GM21360 (cell line): ENCODE measurements at regions not wholly inside any gene's neighbourhood (a gene's known extent, or its start where the extent isn't known, plus 50 kb on each side); places are given as distances from the start of the nearest gene placed in this dataset.

Source experiments
- ATAC-seq: cut with Tn5 transposase; IDR thresholded peaks from one replicate; pipeline ENCODE4 v1.9.1; 2021; ENCODE audit warnings: mild to moderate bottlenecking, moderate library complexity; ENCODE audit not compliant: unreplicated experiment

GRCh38 chr3:31002730-31003129 is 108.3 kb upstream of the GADL1 start:
- ATAC-seq = peak; percentile 65

DNA sequence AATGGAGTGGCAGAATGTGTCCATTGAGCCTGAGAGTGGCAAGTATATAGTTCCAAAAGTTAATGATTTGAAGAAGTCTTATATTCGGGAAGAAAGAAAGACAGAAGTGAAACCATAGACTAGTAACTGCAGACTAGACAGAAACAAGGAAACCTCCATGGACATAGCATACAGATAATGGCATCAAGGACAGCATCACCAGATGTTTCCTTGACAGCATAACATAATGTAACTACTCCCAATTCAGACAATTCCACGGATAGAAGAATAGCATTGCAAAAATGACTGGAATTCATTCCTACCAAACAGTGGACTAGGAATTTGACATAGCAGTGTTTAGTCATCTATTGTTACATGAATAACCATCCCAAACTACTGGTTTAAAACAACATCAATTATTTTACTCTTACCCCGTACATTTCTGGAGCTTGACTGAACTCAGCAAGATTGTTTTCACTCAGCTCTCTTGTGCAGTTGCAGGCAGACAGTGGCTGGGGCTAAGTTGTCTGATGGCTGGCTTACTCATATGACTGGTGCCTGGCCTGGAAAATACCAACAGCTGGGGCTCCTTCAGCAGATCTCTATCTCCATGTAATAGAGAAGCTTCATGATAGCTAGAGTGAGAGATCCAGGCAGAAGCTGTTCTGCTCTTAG is 109.7 kb upstream of the GADL1 start:
- no peak for ATAC-seq

DNA sequence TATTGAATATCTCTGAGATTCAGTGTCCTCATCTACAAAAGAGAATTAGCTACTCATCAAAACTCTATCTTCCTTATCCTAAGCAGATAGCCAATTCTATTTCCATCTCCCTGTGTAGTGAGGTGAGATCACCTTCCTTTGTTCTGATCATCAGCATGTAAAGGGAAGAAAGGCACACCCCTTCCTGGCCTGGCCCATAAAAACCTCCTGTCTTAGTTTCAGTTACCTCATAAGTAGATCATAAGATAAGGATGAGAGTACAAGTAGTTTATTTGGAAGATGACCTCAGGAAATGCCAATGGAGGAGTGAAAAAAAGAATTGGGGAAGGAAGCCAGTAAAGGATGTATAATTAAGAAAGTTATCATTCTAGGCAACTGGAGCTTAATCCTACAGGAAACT is 114.5 kb upstream of the GADL1 start:
- no peak for ATAC-seq

DNA sequence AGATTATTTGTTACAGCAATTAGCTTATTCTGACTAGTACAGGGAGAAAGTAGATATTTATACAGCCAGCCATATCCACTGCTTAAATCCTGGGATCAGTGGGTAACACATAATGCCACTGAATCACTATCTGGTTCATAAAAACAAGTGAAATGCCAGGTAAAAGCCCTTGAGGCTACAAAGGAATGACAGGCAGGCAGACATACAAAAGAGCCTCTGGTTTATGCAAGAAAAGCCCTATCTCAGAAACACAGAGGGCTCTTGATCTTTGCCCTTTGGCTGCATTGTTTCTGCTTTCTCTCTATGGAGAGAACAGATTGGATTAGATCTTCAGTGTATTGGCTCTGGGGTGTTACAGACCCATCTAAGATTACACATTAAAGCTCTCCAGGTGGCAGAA is 115.4 kb upstream of the GADL1 start:
- ATAC-seq = no peak

GRCh38 chr3:31010491-31010890 is 116.0 kb upstream of the GADL1 start:
- no peak for ATAC-seq

DNA sequence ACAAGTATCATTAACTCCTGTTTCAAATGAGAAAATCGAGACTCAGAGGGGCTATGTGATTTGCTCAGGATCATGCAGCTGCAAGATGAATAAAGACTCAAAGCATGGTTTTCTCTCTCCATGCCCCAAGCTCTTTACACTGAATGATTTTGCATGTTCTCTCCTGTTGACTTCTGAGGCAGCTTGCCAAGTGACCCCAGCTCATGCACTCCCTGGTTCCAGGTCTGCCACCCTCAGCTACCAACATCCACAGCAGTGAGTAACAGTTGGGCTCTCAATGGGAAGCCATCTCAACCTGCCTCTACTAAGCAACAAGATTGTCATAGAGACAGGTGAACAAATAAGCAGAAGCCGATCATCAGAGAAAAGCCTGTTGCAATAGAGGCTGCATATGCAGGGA is 116.9 kb upstream of the GADL1 start:
- no peak for ATAC-seq

GRCh38 chr3:31013090-31013489 is 118.6 kb upstream of the GADL1 start:
- ATAC-seq = no peak

- no peak for ATAC-seq
These were observed 119.4 kb upstream of the GADL1 start for GRCh38 chr3:31013843-31014242.

GRCh38 chr3:31014317-31015040 is 120.0 kb upstream of the GADL1 start:
- no peak for ATAC-seq

- no peak for ATAC-seq
These were observed 121.7 kb upstream of the GADL1 start for GRCh38 chr3:31016196-31016595.

- no peak for ATAC-seq
These were observed 128.3 kb upstream of the GADL1 start for GRCh38 chr3:31022716-31023115.

DNA sequence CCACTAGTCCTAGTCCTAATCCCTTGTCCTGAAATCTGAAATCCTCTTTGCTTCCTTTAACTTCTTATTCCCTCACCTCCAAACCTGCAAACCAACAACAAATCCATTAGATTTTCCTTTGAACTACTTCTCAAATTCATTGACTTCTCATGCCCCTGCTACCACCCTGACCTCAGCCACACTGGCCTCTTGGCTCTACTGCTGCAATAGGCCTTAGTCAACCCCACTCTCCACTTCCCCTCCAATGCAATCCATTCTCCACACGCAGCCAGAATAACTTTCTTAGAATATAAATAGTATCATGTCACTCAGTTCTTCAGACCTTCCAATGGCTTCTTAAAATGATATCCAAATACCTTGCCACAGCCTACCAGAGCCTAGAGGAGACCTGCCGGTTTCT is 131.1 kb upstream of the GADL1 start:
- ATAC-seq = no peak

DNA sequence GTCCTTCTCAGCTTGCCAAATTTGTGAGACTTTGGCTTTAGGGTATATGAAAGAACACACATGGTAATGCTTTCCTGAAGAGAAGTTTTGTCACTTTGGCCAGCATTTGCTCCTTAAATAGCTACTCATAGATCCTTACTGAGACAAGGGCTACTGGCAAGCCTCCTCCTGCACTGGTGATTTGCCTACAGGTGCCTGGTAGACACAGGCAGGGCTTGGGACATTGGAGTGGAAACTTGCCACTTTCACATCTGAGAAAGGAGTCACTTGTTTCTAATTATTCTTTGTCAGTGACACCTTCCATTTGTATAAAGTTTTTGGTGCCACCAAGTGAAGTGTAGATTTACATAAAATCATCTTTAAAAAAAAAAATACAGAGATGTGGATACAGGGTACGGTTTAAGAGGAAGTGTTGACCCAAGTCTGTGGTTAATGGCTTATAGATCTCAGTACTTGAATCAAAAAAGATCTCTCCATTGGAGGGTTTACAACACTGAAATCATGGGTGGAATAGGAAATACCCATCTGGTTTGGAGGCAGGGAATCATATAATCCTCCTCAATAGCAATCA is 132.8 kb upstream of the GADL1 start:
- ATAC-seq = no peak

GRCh38 chr3:31027914-31028313 is 133.5 kb upstream of the GADL1 start:
- ATAC-seq = no peak

DNA sequence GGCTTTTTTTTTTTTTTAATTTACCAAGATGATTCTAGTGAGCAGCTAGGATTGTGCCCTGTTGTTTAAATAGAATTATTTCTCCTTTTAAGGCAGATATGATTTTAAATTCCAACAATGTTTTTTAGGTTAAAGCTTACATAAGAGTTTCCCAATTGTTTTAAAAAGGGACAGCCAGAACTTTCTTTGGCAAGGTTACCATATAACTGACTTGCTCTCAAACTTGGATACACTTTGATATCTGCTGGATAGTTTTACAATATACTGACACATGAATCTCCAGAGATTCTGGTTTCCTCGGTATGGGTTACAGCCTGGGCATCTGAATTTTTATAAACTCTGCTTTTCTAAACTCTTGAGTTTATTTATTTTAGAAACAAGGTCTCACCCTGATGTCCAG is 134.3 kb upstream of the GADL1 start:
- ATAC-seq = no peak

DNA sequence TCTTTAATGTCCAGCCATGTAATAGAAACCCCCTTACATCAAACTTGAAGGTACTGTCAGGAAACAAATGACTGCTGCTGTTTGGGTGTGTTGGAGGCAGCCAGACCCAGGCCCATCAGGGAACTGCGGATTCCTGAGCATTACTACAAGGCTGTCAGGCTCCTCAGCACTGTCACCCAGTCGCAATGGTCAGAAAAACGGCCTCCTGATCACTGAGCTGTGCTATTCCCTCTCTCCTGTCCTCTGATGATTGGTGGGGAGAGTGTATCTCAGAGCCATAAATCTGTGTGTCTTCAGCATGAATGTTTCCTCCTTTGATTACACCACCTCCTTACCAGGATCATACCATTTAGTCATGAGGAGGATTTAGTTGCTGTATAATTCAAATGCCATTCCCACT is 135.2 kb upstream of the GADL1 start:
- ATAC-seq = no peak

GRCh38 chr3:31035681-31036080 is 141.2 kb upstream of the GADL1 start:
- ATAC-seq = no peak

- no peak for ATAC-seq
These were observed 143.8 kb upstream of the GADL1 start for GRCh38 chr3:31038086-31038739.

DNA sequence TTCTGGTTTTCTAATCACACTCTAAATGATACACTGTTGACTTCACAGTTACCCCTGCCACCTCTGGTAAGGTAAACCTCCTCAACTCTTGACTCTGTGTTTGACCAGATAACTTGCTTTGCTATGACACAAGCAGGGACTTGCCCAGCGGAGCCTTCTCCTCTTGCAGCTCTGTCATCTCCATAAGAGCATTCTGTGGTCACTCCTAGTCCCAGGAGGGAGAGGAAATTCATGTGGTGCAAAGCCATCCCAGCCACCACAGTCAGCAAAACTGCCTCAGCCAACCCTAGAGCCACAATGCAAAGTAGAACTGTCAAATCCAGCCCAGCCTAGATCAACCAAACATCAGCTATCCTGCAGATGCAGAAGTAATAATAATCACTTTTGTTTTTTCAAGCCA is 144.7 kb upstream of the GADL1 start:
- no peak for ATAC-seq

- no peak for ATAC-seq
These were observed 146.9 kb upstream of the GADL1 start for GRCh38 chr3:31041161-31041978.

- ATAC-seq = no peak
These were observed 148.8 kb upstream of the GADL1 start for GRCh38 chr3:31043184-31043819.
